ENCODE measurements at regions not wholly inside any gene's neighbourhood (a gene's known extent, or its start where the extent isn't known, plus 50 kb on each side); places are given as distances from the start of the nearest gene placed in this dataset.
A peak's percentile ranks its signal among the peaks of the same experiment; 100 is the strongest.

- Histone ChIP-seq H3K9me3 (ENCODE audit: severe bottlenecking) (no peaks in the 10 kb centered on the region), H3K4me3 (ENCODE audit: severe bottlenecking) (no peak overlapping the region), H3K4me1 (ENCODE audit: insufficient read depth, poor library complexity, severe bottlenecking) (no peaks in the 10 kb centered on the region), H3K36me3 (ENCODE audit: low read depth) (no peaks in the 10 kb centered on the region), H3K27ac (ENCODE audit: poor library complexity, severe bottlenecking) (no peak overlapping the region), H3K27me3 (ENCODE audit: insufficient read depth, poor library complexity, severe bottlenecking) (no peaks in the 10 kb centered on the region)
- ATAC-seq (ENCODE audit: low read depth), result peak; percentile 81
- TF ChIP-seq, protein P1, sequence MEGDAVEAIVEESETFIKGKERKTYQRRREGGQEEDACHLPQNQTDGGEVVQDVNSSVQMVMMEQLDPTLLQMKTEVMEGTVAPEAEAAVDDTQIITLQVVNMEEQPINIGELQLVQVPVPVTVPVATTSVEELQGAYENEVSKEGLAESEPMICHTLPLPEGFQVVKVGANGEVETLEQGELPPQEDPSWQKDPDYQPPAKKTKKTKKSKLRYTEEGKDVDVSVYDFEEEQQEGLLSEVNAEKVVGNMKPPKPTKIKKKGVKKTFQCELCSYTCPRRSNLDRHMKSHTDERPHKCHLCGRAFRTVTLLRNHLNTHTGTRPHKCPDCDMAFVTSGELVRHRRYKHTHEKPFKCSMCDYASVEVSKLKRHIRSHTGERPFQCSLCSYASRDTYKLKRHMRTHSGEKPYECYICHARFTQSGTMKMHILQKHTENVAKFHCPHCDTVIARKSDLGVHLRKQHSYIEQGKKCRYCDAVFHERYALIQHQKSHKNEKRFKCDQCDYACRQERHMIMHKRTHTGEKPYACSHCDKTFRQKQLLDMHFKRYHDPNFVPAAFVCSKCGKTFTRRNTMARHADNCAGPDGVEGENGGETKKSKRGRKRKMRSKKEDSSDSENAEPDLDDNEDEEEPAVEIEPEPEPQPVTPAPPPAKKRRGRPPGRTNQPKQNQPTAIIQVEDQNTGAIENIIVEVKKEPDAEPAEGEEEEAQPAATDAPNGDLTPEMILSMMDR (IDR thresholded peaks at IDR 0.05; ENCODE audit: poor library complexity, severe bottlenecking), result no peak
- DNase-seq (ENCODE audit: low spot score), result peak; percentile 52
Measured at GRCh38 chr5:28927559-28928326, 1889.4 kb upstream of the CDH9 start.

DNA sequence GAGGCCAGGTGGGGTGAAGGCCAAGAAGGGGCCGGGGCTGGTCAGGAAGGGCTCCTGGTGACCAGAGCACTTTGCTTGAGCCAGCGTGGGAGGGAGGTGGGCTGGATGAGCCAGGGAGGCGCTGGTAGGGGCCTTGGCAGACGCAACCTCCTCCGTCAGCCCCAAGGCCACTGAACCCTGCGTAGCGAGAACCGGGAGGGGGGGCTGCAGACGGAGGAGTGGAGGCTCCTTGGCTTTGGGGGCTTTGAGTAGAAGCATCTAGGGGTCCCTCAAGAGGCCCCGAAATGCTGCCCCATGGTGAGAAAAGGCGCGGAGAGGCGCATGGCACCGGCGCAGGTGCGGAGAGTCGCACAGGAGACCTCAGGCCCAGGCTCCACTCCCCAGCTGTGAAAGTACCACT lies 1888.0 kb upstream of the CDH9 start:
- DNase-seq (ENCODE audit: low spot score) (peak; percentile 34), ATAC-seq (ENCODE audit: low read depth) (no peak)
- Histone ChIP-seq H3K27ac (ENCODE audit: poor library complexity, severe bottlenecking) (no peak overlapping the region), H3K4me1 (ENCODE audit: insufficient read depth, poor library complexity, severe bottlenecking) (no peaks in the 10 kb centered on the region), H3K9me3 (ENCODE audit: severe bottlenecking) (no peaks in the 10 kb centered on the region), H3K4me3 (ENCODE audit: severe bottlenecking) (no peak overlapping the region), H3K36me3 (ENCODE audit: low read depth) (no peaks in the 10 kb centered on the region), H3K27me3 (ENCODE audit: insufficient read depth, poor library complexity, severe bottlenecking) (no peaks in the 10 kb centered on the region)
- TF ChIP-seq, protein P1 (IDR thresholded peaks at IDR 0.05; ENCODE audit: poor library complexity, severe bottlenecking), result no peak

DNA sequence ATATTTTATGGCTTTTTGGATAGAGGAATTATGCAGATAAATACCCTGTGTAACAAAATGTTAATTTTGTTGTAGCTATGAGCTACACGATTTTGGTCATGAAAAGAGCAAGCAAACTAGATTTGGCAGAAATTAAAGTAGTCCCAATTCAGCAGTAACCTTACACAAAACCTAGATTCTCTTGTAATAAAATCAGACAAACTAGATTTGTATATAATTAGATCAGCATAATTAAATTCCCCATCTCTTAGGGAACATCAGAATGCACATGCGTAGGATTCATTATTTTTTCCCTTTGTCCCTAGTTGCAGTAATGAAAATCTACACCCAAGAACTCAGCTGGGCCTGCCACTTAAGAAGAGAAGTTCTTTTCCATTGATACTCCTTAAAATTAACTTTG lies 1879.2 kb upstream of the CDH9 start:
- TF ChIP-seq, protein P1 (IDR thresholded peaks at IDR 0.05; ENCODE audit: poor library complexity, severe bottlenecking), result no peak
- DNase-seq (ENCODE audit: low spot score) (no peak), ATAC-seq (ENCODE audit: low read depth) (no peak)
- Histone ChIP-seq H3K4me1 (ENCODE audit: insufficient read depth, poor library complexity, severe bottlenecking) (peaks cover 7% of the 10 kb centered on the region), H3K9me3 (ENCODE audit: severe bottlenecking) (no peaks in the 10 kb centered on the region), H3K27me3 (ENCODE audit: insufficient read depth, poor library complexity, severe bottlenecking) (no peaks in the 10 kb centered on the region), H3K4me3 (ENCODE audit: severe bottlenecking) (no peak overlapping the region), H3K36me3 (ENCODE audit: low read depth) (no peaks in the 10 kb centered on the region), H3K27ac (ENCODE audit: poor library complexity, severe bottlenecking) (no peak overlapping the region)

DNA sequence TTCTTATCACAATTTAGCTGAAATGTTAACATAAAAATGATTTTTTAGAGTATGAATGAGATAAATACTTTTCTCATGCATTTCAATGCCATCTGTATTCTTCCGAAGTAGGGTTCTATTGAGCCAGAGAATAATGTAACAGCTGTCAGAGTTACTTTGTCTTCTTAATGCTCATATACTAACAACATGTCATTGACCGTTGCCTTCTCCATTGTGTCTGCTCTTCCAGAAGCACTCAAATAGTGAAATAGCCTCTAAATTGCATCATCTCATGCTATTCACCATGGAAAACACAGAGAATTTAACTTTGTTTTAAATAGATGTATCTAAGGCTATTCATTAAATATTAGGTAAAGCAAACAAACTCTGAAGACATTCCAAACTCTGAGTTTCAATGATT lies 1875.9 kb upstream of the CDH9 start:
- Histone ChIP-seq H3K27me3 (ENCODE audit: insufficient read depth, poor library complexity, severe bottlenecking) (no peaks in the 10 kb centered on the region), H3K27ac (ENCODE audit: poor library complexity, severe bottlenecking) (no peak overlapping the region), H3K9me3 (ENCODE audit: severe bottlenecking) (no peaks in the 10 kb centered on the region), H3K36me3 (ENCODE audit: low read depth) (no peaks in the 10 kb centered on the region), H3K4me3 (ENCODE audit: severe bottlenecking) (no peak overlapping the region), H3K4me1 (ENCODE audit: insufficient read depth, poor library complexity, severe bottlenecking) (peaks cover 7% of the 10 kb centered on the region)
- TF ChIP-seq, protein P1 (IDR thresholded peaks at IDR 0.05; ENCODE audit: poor library complexity, severe bottlenecking), result no peak
- DNase-seq (ENCODE audit: low spot score) (no peak), ATAC-seq (ENCODE audit: low read depth) (no peak)

- H3K36me3 ChIP-seq (ENCODE audit: low read depth), result no peaks in the 10 kb centered on the region
- no peaks in the 10 kb centered on the region for H3K4me1 ChIP-seq (ENCODE audit: insufficient read depth, poor library complexity, severe bottlenecking)
- H3K27me3 ChIP-seq (ENCODE audit: insufficient read depth, poor library complexity, severe bottlenecking), result no peaks in the 10 kb centered on the region
- no peak overlapping the region for H3K4me3 ChIP-seq (ENCODE audit: severe bottlenecking)
- ATAC-seq (ENCODE audit: low read depth) (no peak), DNase-seq (ENCODE audit: low spot score) (no peak)
- H3K27ac ChIP-seq (ENCODE audit: poor library complexity, severe bottlenecking), result no peak overlapping the region
- H3K9me3 ChIP-seq (ENCODE audit: severe bottlenecking), result no peaks in the 10 kb centered on the region
- TF ChIP-seq, protein P1 (IDR thresholded peaks at IDR 0.05; ENCODE audit: poor library complexity, severe bottlenecking), result peak; percentile 67
Measured at GRCh38 chr5:28903643-28904042, 1865.3 kb upstream of the CDH9 start.
